SK-N-SH (cell line): ENCODE measurements at regions not wholly inside any gene's neighbourhood (a gene's known extent, or its start where the extent isn't known, plus 50 kb on each side); places are given as distances from the start of the nearest gene placed in this dataset.

Experiments used
- CTCF ChIP-seq: fragments of 200-600 bp; sonication (generic); IDR thresholded peaks from 2 replicates; pipeline ENCODE4 v1.6.1; 2017; ENCODE audit warnings: antibody characterized with exemption, mild to moderate bottlenecking, moderate library complexity
- EP300 ChIP-seq, 2 experiments: IDR thresholded peaks; 2 replicates each; pipeline versions ENCODE4 v1.4.0 to v1.6.1; 2012; ENCODE audit warnings: borderline replicate concordance in 1 of 2, low read depth in 1 of 2, low read length in 1 of 2
- EZH2phosphoT487 ChIP-seq: fragments of 200-600 bp; sonication (generic); IDR thresholded peaks from 2 replicates; pipeline ENCODE4 v1.6.1; 2017; ENCODE audit warnings: low read depth, mixed run types, mild to moderate bottlenecking, antibody characterized with exemption, moderate library complexity, borderline replicate concordance
- MAX ChIP-seq: IDR thresholded peaks from 2 replicates; pipeline ENCODE4 v1.4.0; 2012; ENCODE audit warnings: low read depth
- MEF2A ChIP-seq: IDR thresholded peaks from 2 replicates; pipeline ENCODE4 v1.4.0; 2012; ENCODE audit warnings: low read depth, borderline replicate concordance
- NRF1 ChIP-seq: IDR thresholded peaks from 2 replicates; pipeline ENCODE4 v1.6.1; 2012; ENCODE audit warnings: low read depth, mild to moderate bottlenecking, low read length
- POLR2AphosphoS5 ChIP-seq: IDR thresholded peaks from 2 replicates; pipeline ENCODE4 v1.6.1; 2012; ENCODE audit warnings: low read depth, low read length
- RAD21 ChIP-seq: IDR thresholded peaks from 2 replicates; pipeline ENCODE4 v1.6.1; 2012; ENCODE audit warnings: mild to moderate bottlenecking, low read length
- TAF1 ChIP-seq: IDR thresholded peaks from 2 replicates; pipeline ENCODE4 v1.6.1; 2012; ENCODE audit warnings: low read depth, mild to moderate bottlenecking, low read length, moderate library complexity, borderline replicate concordance
- TCF12 ChIP-seq: IDR thresholded peaks from 2 replicates; pipeline ENCODE4 v1.4.0; 2012
- YY1 ChIP-seq: IDR thresholded peaks from 2 replicates; pipeline ENCODE4 v1.4.0; 2012; ENCODE audit warnings: low read depth, mild to moderate bottlenecking

GRCh38 chr6:159117046-159117445, 52.2 kb upstream of the FNDC1 start:
- TF ChIP-seq CTCF = no peak
- TF ChIP-seq TAF1 = no peak
- no peak for TF ChIP-seq MAX
- no peak for TF ChIP-seq MEF2A
- TF ChIP-seq NRF1 = no peak
- TF ChIP-seq EZH2phosphoT487 = no peak
- TF ChIP-seq POLR2AphosphoS5 = no peak
- no peak for TF ChIP-seq RAD21
- TF ChIP-seq YY1 = no peak
- TF ChIP-seq TCF12 = no peak
- TF ChIP-seq EP300 (IDR thresholded peaks at IDR 0.05; ENCODE audit: borderline replicate concordance in 1 of 2, low read depth in 1 of 2, low read length in 1 of 2) = no peak
